Subcutaneous abdominal adipose tissue (tissue), 5 donors: ENCODE measurements at regions not wholly inside any gene's neighbourhood (a gene's known extent, or its start where the extent isn't known, plus 50 kb on each side); places are given as distances from the start of the nearest gene placed in this dataset.
A peak's percentile ranks its signal among the peaks of the same experiment; 100 is the strongest.

ENCODE experiments used
- H3K27ac ChIP-seq: one replicate; pipeline ENCODE4 v1.7.0; 2013; ENCODE audit warnings: low read depth, mild to moderate bottlenecking, inconsistent platforms, low read length, moderate library complexity
- H3K27me3 ChIP-seq, 5 donors: one replicate each; pipeline ENCODE4 v1.7.0; 2013; ENCODE audit warnings: low read length in 5 of 5, inconsistent platforms in 1 of 5; ENCODE audit not compliant: control insufficient read depth in 5 of 5, insufficient read depth in 4 of 5
- H3K36me3 ChIP-seq, 5 donors: one replicate each; pipeline ENCODE4 v1.7.0; 2013; ENCODE audit warnings: low read length in 5 of 5; ENCODE audit not compliant: control insufficient read depth in 5 of 5, insufficient read depth in 5 of 5
- H3K4me1 ChIP-seq, 5 donors: one replicate each; pipeline ENCODE4 v1.7.0; 2013; ENCODE audit warnings: low read length in 5 of 5, mild to moderate bottlenecking in 3 of 5, moderate library complexity in 1 of 5; ENCODE audit not compliant: control insufficient read depth in 5 of 5, insufficient read depth in 5 of 5
- H3K4me3 ChIP-seq, 5 donors: one replicate each; pipeline ENCODE4 v1.7.0; 2013; ENCODE audit warnings: low read length in 5 of 5, low read depth in 1 of 5
- H3K9ac ChIP-seq, 5 donors: one replicate each; pipeline ENCODE4 v1.7.0; 2013; ENCODE audit warnings: low read length in 5 of 5, mild to moderate bottlenecking in 4 of 5, moderate library complexity in 3 of 5
- H3K9me3 ChIP-seq, 5 donors: one replicate each; pipeline ENCODE4 v1.7.0; 2013; ENCODE audit warnings: low read length in 5 of 5; ENCODE audit not compliant: control insufficient read depth in 5 of 5
- donor health status: healthy.
- donor health status: healthy.
- donor health status: healthy.
- donor health status: healthy.
- donor health status: healthy.

DNA sequence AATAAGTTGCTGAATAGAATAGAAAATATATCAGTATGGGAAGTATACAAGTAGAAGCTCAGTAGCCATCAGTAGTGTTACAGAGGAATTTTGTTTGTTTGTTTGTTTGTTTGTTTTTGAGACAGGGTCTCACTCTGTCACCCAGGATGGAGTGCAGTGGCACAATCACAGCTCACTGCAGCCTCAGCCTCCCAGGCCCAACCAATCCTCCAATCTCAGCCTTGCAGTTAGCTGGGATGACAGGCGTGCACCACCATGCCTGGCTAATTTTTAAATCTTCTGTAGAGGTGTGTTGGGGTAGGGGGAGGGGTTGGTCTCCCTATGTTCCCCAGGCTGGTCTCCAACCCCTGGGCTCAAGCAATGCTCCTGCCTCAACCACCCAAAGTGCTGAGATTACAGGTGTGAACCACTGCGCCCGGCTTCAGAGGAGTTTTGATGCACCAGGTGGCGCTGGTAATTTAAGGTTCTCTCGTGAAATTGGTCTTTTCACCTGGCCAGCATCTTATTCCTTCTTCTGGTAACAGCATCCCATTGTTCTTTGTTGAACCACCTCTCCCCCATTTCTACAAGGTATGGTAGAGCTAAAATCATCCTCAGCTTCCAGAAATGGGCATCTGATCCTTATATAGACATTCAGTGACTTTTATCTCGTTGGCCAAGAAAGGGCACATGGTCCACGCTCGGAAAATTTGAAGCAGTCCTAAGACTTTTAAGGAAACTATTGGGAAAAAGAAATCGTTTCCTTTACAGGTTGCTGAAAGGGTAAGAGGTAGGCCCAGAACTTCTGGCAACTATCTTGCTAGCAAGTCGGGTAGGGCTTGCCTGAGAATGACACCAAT is 157.1 kb downstream of the ARRDC3 start:
- Histone ChIP-seq H3K4me1 (peaks cover 0 to 25% (median 16%) of the 10 kb centered on the region in 5 donors), H3K27me3 (no peaks in the 10 kb centered on the region), H3K4me3 (no peak overlapping the region), H3K36me3 (no peaks in the 10 kb centered on the region), H3K9ac (no peak overlapping the region), H3K27ac (no peak overlapping the region), H3K9me3 (no peaks in the 10 kb centered on the region)

DNA sequence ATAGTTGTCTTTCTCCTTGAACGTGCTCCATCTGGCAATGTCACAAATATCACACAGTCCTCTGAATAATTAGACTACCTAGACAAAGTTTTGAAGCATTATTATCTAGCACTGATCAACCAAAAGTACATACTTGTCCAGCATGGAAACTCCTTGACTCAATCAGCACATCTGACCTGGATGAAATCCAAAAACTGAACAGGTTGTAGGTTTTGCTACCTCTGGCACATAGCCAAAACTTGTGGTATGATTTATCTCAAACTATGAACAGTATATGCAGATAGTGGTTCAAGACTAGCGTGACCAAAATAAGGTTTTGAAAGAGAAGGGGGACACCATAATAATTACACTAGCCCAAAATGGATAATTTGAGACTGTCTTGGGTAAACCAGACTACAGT is 158.1 kb downstream of the ARRDC3 start:
- H3K9me3 ChIP-seq = no peaks in the 10 kb centered on the region

DNA sequence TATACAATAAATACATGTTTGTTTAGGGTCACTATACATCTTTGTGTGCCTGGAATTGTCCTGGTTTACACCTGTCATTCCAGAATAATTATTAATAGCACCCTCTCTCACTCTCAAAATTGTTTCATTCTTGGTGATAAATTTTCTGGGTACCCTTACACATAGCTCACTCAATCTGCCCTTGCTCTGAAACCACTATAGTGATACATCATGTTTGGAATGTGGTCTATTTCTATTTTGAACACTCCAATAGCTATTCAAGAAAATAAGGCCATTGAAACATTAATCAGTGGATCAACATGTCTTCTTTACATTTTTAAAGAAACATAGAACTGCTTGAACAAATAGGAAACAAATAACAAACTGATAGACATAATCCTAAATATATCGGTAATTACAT is 158.7 kb downstream of the ARRDC3 start:
- Histone ChIP-seq H3K4me3 (no peak overlapping the region), H3K9me3 (no peaks in the 10 kb centered on the region), H3K4me1 (peaks cover 0 to 16% (median 13%) of the 10 kb centered on the region in 5 donors), H3K27ac (no peak overlapping the region), H3K27me3 (no peaks in the 10 kb centered on the region), H3K36me3 (no peaks in the 10 kb centered on the region), H3K9ac (no peak overlapping the region)

More for the DNA sequence above, 158.1 kb downstream of the ARRDC3 start:
- H3K27me3 ChIP-seq = no peaks in the 10 kb centered on the region
- H3K36me3 ChIP-seq = no peaks in the 10 kb centered on the region
- no peak overlapping the region for H3K9ac ChIP-seq
- peaks cover 0 to 14% (median 10%) of the 10 kb centered on the region in 5 donors for H3K4me1 ChIP-seq
- no peak overlapping the region for H3K27ac ChIP-seq
- H3K4me3 ChIP-seq = no peak overlapping the region

DNA sequence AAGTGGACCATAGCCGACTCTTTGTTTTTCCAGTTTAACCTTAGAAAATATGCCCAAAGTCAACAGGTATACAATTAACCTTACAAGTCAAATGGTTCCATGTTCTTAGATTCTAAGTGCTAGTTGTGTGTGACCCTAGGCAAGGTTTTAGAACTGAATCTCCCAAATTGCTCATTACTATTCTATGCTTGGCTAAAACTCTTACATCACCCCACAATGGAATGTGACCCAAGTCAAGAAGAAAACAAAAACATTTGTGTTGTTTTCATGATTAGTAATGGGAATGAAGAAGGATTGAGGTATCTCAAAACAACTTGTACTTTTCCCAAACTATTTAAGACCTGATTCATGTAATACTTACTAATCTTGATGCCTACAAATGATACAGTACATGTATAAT is 159.2 kb downstream of the ARRDC3 start:
- no peak overlapping the region for H3K9ac ChIP-seq
- no peaks in the 10 kb centered on the region for H3K36me3 ChIP-seq
- no peaks in the 10 kb centered on the region for H3K9me3 ChIP-seq
- no peak overlapping the region for H3K4me3 ChIP-seq
- H3K27me3 ChIP-seq = no peaks in the 10 kb centered on the region
- peaks cover 0 to 21% (median 18%) of the 10 kb centered on the region in 5 donors for H3K4me1 ChIP-seq
- H3K27ac ChIP-seq = no peak overlapping the region

DNA sequence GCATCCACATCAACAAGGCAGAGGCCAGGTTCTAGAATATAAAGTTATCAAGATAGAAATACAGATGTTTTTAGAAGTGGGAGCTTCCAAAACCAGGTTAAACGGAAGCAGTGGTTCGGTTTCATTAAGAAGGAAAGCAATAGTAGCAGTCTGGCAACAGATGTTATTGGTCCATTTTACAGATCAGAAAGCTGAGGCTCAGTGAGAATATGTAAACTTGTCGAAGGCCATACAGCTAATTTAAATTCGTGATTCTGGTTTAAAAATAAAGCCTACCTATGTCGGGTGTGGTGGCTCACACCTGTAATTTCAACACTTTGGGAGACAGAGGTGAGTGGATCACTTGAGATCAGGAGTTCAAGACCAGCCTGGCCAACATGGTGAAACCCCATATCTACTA is 160.6 kb downstream of the ARRDC3 start:
- H3K4me3 ChIP-seq = no peak overlapping the region
- no peak overlapping the region for H3K9ac ChIP-seq
- no peaks in the 10 kb centered on the region for H3K27me3 ChIP-seq
- H3K36me3 ChIP-seq = no peaks in the 10 kb centered on the region
- no peaks in the 10 kb centered on the region for H3K9me3 ChIP-seq
- H3K27ac ChIP-seq = no peak overlapping the region
- peaks cover 0 to 20% (median 10%) of the 10 kb centered on the region in 5 donors for H3K4me1 ChIP-seq

DNA sequence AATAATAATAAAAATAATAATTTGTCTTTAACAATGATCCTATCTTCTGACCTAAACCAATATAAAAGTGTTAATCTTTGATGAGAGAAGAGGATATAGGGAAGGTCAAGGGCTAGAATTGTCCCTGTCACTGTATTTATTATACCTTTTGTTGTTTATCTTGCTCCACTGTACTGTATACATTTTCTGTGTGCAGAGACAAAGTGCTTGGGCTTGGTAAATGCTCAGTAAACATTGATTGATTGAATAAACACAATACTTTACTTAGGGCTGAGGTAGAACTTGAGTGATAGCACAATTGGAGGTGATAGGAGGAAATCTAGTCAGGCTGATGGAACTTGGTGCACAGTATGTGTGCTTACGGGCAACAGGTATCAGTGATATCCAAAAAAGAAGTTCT is 161.2 kb downstream of the ARRDC3 start:
- Histone ChIP-seq H3K27ac (no peak overlapping the region), H3K9me3 (no peaks in the 10 kb centered on the region), H3K27me3 (no peaks in the 10 kb centered on the region), H3K36me3 (no peaks in the 10 kb centered on the region), H3K9ac (no peak overlapping the region), H3K4me3 (no peak overlapping the region), H3K4me1 (peaks cover 0 to 20% (median 10%) of the 10 kb centered on the region in 5 donors)

DNA sequence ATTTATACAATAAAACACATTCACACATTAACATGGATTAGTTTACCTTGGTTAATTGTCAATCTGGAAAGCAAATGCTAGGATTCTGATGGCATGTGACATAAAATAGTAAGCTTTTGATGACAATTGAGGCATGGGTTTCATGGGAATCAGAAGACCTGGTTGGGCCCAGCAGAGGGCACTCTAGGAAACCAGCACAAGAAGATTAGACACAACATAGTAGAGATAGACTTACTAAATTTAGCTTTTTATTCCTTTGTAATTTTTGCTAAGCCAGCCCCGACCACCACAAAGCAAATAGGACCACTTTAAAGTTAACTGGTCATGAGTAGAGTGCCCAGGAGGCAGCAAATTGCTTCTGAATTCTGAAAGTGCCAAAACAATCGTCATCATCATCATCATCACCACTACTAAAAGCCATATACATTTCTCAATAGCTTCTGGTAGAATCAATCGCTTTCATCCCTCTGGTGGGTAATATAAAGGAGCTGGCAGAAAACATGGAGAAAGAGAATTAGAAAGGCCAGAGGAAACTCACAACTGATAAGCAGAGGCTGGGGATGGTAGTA is 163.2 kb downstream of the ARRDC3 start:
- H3K9ac ChIP-seq = no peak overlapping the region
- H3K27ac ChIP-seq = peak overlapping the region; percentile 61
- no peaks in the 10 kb centered on the region for H3K9me3 ChIP-seq
- H3K4me1 ChIP-seq = peaks cover 0 to 20% (median 11%) of the 10 kb centered on the region in 5 donors
- H3K36me3 ChIP-seq = no peaks in the 10 kb centered on the region
- no peak overlapping the region for H3K4me3 ChIP-seq
- H3K27me3 ChIP-seq = no peaks in the 10 kb centered on the region

DNA sequence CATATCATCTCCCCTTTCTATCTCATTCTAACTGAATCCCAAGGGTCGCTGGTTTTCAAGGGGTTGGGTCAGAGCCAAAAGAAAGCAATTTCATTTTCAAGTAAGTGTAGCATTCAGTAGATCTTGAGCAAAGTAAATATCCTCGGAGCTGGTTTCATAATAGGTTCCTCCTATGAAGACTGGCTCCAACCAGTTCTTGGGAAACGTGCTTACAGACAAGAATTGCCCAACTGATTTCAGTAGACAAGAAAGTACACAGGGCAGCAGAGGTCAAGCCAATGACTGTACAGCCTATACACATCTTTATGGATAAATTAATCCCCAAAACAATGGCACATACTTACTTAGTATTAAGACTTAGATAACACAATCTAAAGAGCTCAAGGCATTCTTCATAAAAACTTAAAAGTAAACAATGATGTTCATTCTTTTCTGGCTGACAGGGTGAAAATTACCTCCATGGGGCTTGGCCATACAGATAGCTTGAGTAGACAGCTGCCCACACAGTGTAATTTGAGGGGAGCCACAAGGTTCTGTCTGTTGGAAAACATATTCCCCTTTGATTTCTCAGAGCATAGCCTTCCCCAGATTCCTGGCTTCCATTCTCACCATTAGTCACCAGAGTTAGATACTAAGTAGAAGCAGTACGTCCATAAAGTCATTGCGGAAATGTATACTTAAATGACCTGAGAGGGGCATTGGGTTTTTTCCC is 163.9 kb downstream of the ARRDC3 start:
- Histone ChIP-seq H3K9me3 (no peaks in the 10 kb centered on the region), H3K9ac (no peak overlapping the region), H3K36me3 (no peaks in the 10 kb centered on the region), H3K27me3 (no peaks in the 10 kb centered on the region), H3K4me1 (peaks cover 0 to 23% (median 14%) of the 10 kb centered on the region in 5 donors), H3K27ac (peak overlapping the region; percentile 61), H3K4me3 (no peak overlapping the region)

DNA sequence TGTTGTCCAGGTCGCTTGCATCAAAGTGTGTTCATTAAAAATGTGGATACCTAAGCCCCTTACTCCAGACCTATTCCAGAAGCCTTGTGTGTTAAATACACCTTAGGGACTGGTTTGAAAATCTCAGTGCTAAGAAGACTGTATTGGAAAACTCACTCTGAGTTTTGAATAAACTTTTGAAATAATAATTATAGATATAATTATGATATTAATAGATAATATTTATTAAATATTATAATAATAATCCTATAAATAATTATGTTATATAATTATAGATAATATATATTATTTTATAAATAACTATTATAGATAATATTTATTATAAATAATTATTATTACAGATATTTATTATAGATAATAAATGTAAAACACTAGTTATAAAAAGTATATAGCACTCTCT is 165.3 kb downstream of the ARRDC3 start:
- Histone ChIP-seq H3K27ac (no peak overlapping the region), H3K36me3 (no peaks in the 10 kb centered on the region), H3K9ac (no peak overlapping the region), H3K4me3 (no peak overlapping the region), H3K9me3 (no peaks in the 10 kb centered on the region), H3K4me1 (peaks cover under 1 to 26% (median 16%) of the 10 kb centered on the region in 5 donors), H3K27me3 (no peaks in the 10 kb centered on the region)

DNA sequence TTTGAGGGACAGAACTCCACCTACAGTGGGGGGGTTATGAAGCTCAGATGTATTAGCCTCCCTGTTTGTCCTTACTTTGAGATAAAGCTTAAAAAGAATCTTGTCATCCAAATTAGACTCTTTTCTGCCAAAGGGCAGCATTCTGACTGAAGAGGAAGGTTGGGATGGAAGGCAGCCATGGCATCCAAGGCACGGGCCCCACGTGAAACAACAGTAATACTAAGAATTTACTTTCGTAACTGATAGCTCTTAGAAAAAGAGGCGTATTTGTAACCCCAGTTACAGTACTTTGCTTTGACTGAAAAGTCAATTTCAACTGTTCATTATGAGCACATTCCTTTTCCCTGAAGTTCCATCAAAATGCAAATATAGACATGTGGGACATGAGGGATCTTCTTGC is 168.5 kb downstream of the ARRDC3 start:
- H3K4me3 ChIP-seq = no peak overlapping the region
- H3K27ac ChIP-seq = no peak overlapping the region
- H3K36me3 ChIP-seq = no peaks in the 10 kb centered on the region
- H3K9ac ChIP-seq = no peak overlapping the region
- no peaks in the 10 kb centered on the region for H3K27me3 ChIP-seq
- H3K9me3 ChIP-seq = no peaks in the 10 kb centered on the region
- H3K4me1 ChIP-seq = peaks cover 3 to 37% (median 24%) of the 10 kb centered on the region in 5 donors
